Vagina (tissue), 2 donors: ENCODE measurements at regions not wholly inside any gene's neighbourhood (a gene's known extent, or its start where the extent isn't known, plus 50 kb on each side); places are given as distances from the start of the nearest gene placed in this dataset.

Source experiments
- CTCF ChIP-seq, 3 experiments: fragments of 450-650 bp in 2 of 3; fragments of 200-600 bp in 1 of 3; sonication (generic) in 1 of 3; IDR thresholded peaks; one replicate each; pipeline ENCODE4 v1.5.1; 2017 to 2019; ENCODE audit warnings: antibody characterized with exemption in 3 of 3, mild to moderate bottlenecking in 2 of 3, moderate library complexity in 2 of 3
- POLR2A ChIP-seq, 2 donors: fragments of 450-650 bp; IDR thresholded peaks; one replicate each; pipeline ENCODE4 v1.6.1; 2017; ENCODE audit warnings: antibody characterized with exemption in 2 of 2, mild to moderate bottlenecking in 2 of 2, moderate library complexity in 2 of 2

- TF ChIP-seq POLR2A (IDR thresholded peaks at IDR 0.05) (no peak), CTCF (IDR thresholded peaks at IDR 0.05) (no peak)
Observed at GRCh38 chr3:10585945-10586344, 80.6 kb upstream of the ATP2B2 start.
